ENCODE measurements at regions not wholly inside any gene's neighbourhood (a gene's known extent, or its start where the extent isn't known, plus 50 kb on each side); places are given as distances from the start of the nearest gene placed in this dataset.

DNA sequence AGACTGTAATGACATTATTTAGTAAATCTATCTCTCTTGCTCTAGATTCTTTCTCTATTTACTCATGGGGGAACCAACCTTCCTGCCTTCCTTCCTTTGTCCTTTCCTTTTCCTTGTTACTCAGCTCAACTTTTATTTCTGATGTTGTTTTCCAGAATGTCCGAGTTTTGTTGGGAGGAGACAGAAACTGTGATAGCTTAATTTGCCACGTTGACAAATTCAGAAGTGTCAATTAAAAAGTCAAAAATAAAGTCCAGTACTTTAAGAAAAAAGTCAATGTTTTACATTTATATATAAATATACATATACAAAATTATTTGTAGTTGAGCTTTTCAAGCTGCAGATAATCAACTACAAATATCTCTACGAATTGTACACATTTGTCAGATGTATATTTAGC lies 1187.7 kb downstream of the ADGRL3 start:
- TF ChIP-seq POLR2A (IDR thresholded peaks at IDR 0.05): no peak
- TF ChIP-seq, protein P1, sequence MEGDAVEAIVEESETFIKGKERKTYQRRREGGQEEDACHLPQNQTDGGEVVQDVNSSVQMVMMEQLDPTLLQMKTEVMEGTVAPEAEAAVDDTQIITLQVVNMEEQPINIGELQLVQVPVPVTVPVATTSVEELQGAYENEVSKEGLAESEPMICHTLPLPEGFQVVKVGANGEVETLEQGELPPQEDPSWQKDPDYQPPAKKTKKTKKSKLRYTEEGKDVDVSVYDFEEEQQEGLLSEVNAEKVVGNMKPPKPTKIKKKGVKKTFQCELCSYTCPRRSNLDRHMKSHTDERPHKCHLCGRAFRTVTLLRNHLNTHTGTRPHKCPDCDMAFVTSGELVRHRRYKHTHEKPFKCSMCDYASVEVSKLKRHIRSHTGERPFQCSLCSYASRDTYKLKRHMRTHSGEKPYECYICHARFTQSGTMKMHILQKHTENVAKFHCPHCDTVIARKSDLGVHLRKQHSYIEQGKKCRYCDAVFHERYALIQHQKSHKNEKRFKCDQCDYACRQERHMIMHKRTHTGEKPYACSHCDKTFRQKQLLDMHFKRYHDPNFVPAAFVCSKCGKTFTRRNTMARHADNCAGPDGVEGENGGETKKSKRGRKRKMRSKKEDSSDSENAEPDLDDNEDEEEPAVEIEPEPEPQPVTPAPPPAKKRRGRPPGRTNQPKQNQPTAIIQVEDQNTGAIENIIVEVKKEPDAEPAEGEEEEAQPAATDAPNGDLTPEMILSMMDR (IDR thresholded peaks at IDR 0.05): no peak

Measured in uterus (tissue), 2 donors.